Cardiac fibroblast (primary cell): ENCODE measurements at regions not wholly inside any gene's neighbourhood (a gene's known extent, or its start where the extent isn't known, plus 50 kb on each side); places are given as distances from the start of the nearest gene placed in this dataset.

ENCODE experiments used
- DNase-seq, 2 donors: peaks; one replicate each; pipeline versions ENCODE4 v3.0.0 to v3.0.0-alpha.2; 2010; ENCODE audit warnings: low read depth in 2 of 2
- H3K4me3 ChIP-seq, 2 donors: replicated peaks in 1 of 2; 1 replicate in 1 of 2; 2 replicates in 1 of 2; pipeline ENCODE4 v1.5.1; 2011; ENCODE audit warnings: low read depth in 2 of 2, low read length in 2 of 2, mild to moderate bottlenecking in 2 of 2, moderate library complexity in 1 of 2
- TF ChIP-seq, protein P1 (sequence below): IDR thresholded peaks from one replicate; pipeline ENCODE4 v1.5.1; 2011; ENCODE audit warnings: low read depth, mild to moderate bottlenecking, low read length, inconsistent platforms

DNA sequence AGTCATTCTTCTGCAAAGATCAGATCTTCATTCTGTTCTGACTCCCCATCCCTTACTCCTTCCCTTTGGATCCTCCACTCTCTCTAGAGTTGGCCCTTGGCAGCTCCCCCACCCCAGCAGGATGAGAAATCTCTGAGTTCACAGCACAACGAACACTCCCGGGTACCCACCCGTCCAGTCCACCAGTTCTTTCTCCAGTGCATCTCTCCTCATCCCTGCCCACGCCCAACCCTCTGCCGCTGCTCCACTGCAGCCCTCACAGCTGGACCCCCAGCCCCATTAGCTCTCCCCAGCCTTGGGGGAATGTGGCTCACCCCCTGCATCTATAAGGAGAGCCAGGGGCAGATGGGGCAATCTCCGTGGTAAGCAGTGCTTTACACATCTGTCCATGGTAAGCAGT, 125.7 kb downstream of the MATN1 start:
- no peak for DNase-seq
- TF ChIP-seq, protein P1, sequence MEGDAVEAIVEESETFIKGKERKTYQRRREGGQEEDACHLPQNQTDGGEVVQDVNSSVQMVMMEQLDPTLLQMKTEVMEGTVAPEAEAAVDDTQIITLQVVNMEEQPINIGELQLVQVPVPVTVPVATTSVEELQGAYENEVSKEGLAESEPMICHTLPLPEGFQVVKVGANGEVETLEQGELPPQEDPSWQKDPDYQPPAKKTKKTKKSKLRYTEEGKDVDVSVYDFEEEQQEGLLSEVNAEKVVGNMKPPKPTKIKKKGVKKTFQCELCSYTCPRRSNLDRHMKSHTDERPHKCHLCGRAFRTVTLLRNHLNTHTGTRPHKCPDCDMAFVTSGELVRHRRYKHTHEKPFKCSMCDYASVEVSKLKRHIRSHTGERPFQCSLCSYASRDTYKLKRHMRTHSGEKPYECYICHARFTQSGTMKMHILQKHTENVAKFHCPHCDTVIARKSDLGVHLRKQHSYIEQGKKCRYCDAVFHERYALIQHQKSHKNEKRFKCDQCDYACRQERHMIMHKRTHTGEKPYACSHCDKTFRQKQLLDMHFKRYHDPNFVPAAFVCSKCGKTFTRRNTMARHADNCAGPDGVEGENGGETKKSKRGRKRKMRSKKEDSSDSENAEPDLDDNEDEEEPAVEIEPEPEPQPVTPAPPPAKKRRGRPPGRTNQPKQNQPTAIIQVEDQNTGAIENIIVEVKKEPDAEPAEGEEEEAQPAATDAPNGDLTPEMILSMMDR: no peak
- H3K4me3 ChIP-seq: no peak overlapping the region

DNA sequence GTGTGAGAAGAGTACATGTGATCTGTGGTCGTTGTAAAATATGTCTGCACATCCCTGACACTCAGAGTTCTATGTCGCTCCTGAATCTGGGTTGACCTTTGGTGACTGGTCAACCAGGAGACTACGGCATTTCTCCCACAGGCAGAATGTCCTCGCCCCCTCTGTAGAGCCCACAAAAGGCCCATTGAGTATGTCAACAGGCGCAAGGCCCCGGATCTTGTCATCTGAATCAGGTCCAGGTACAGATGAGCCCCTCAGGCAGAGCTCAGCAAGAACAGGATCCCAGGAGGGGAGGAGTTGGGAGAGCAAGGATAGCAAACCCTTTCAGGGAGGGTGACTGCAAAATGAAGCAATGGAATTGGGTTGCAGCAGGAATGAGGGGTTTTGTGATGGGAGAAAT, 126.5 kb downstream of the MATN1 start:
- TF ChIP-seq, protein P1: no peak
- DNase-seq: no peak
- no peak overlapping the region for H3K4me3 ChIP-seq

DNA sequence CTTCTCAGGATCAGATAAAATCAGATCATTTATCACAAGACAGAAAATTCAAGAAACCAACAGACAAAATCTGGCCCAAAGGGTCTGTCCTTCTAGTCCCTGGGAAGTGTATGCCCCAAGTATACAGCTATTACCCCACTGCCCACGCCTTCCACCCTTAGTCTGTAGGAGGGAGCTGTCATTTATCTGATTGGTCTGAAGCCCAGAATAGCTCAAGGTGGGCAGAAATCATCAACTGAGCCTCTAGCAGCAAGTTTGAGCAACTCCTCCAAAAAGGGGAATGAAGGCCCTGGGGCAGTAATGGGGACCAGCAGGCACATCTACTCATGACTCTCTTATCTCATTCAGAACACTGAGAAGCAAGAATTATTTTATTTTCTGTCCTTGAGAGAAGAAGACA, 126.9 kb downstream of the MATN1 start:
- TF ChIP-seq, protein P1: no peak
- no peak overlapping the region for H3K4me3 ChIP-seq
- DNase-seq: no peak

DNA sequence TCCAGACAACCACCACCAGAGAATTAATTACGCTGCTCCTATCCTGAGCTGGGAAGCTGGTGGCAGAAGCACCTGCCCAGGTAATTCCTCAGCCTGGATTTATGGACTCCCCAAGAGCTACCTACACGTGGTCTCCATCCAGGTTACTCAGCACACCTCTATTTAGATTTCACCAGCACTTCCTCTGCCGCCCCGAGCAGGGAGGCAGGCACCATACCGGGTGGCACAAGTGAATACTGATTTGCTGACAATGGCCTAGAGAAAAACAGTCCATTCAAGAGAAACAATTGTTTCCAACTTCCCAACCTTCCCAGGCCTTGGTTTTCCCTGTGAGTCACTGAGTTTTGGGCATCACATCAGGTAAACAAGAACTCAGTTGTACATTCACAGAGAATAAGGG, 134.3 kb downstream of the MATN1 start:
- H3K4me3 ChIP-seq: no peak overlapping the region
- DNase-seq: no peak
- TF ChIP-seq, protein P1: no peak

DNA sequence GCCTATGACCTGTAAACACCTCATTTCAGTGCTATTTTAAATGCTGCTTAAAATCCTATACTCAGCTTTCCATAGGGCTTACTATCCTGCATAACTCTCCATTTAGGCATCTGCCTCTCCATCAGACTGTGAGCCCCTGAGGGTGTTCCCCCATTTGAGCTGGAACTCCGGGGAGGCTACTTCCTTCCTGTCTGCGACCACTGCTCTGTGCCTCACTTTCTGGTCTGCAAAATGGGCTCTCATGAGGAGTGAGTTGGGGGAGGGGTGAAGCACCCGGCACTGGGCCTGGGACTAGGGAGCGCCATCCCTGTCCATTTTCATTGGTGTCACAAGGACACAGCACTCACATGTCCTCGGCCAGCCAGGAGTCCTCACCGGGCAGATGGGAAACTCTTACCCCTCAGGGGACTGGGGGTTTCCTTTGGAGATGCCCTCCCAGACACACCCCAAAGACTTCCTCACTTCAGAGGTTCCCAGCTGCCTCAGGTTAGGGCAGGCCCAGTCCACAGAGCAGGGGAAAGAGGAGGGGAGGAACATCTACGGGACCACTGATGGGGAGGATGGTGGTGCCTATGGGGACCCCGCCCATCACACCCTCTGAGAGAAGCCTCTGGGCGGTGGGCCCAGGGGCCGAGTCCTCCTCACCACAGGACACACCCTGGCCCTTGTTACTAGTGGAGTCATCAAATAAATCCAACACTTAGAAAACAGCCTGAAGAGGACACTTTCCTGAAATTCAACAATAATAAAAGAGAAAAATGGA, 134.9 kb downstream of the MATN1 start:
- TF ChIP-seq, protein P1: no peak
- DNase-seq: no peak

DNA sequence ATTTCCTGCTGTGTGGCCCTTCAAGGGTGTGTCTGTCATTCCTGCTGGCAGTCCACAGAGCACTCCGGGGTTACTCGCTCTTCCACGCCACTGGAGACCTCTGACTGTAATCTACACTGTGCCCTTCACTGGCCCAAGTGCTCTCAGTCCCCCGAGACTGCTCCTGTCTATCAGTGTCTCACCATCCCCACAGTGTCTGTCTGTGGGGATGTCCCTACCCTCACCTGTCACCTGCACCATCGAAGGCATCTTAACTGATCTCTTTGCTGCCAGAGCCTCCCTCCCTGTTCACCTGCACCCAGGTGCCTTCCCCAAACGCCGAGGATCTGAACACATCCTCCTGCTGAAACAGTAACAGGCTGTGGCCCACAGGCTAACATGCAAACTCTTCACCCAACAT, 136.7 kb downstream of the MATN1 start:
- DNase-seq: no peak
- TF ChIP-seq, protein P1: no peak
- H3K4me3 ChIP-seq: no peak overlapping the region

More for the DNA sequence above, 134.9 kb downstream of the MATN1 start:
- no peak overlapping the region for H3K4me3 ChIP-seq

DNA sequence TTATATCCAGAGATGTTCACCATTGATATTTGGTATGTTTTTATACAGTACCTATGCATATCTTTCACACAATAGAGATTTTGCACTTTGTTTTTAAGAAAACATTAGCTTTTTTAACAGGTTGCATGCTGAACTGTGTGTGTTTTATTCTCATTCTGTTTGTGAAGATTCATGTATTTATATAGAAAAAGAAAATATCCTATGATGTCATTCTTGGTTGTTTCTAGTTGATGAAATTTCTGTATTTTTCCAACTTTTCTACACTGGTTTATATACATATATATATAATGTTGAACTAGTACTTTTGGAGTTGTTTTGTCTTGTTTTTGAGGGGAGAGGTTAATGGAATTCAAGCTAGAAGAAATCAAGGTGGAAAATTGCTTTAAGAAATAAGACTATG, 143.8 kb downstream of the MATN1 start:
- no peak for DNase-seq
- no peak overlapping the region for H3K4me3 ChIP-seq
- TF ChIP-seq, protein P1: no peak
